Vagina (tissue), 2 donors: ENCODE measurements at regions not wholly inside any gene's neighbourhood (a gene's known extent, or its start where the extent isn't known, plus 50 kb on each side); places are given as distances from the start of the nearest gene placed in this dataset. TPM values are rescaled to one million over a fixed set of nuclear protein-coding genes. Genes with fewer than 3 reads are reported as not detected.

Experiments
- DNase-seq, 2 donors: peaks; one replicate each; pipeline ENCODE4 v3.0.0-alpha.2; 2017; ENCODE audit errors: extremely low spot score in 2 of 2
- H3K27ac ChIP-seq: fragments of 200-600 bp; sonication (generic); one replicate; pipeline ENCODE4 v1.5.1; 2019
- H3K27me3 ChIP-seq: fragments of 200-600 bp; sonication (generic); one replicate; pipeline ENCODE4 v1.5.1; 2019
- H3K36me3 ChIP-seq, 2 donors: fragments of 200-600 bp; sonication (generic); one replicate each; pipeline ENCODE4 v1.5.1; 2017 to 2019
- H3K4me1 ChIP-seq: fragments of 200-600 bp; sonication (generic); one replicate; pipeline ENCODE4 v1.5.1; 2019
- H3K4me3 ChIP-seq, 2 donors: fragments of 200-600 bp; sonication (generic); 1 replicate in 1 of 2; 2 replicates in 1 of 2; pipeline ENCODE4 v1.5.1; 2016 to 2019
- H3K9me3 ChIP-seq: fragments of 200-600 bp; sonication (generic); one replicate; pipeline ENCODE4 v1.5.1; 2019
- CTCF ChIP-seq, 3 experiments: fragments of 450-650 bp in 2 of 3; fragments of 200-600 bp in 1 of 3; sonication (generic) in 1 of 3; IDR thresholded peaks; one replicate each; pipeline ENCODE4 v1.5.1; 2017 to 2019; ENCODE audit warnings: antibody characterized with exemption in 3 of 3, mild to moderate bottlenecking in 2 of 3, moderate library complexity in 2 of 3
- intact Hi-C: fragments of 100-400 bp; cut with DNase I; formaldehyde crosslinking; loops from one replicate; pipeline ENCODE4 v1.15.1; 2023
- small RNA-seq: library from RNA; depleted of rRNA; stranded (forward); fragments of <200 nt; gene quantifications from one replicate; pipeline ENCODE3, GENCODE V24; 2016

DNA sequence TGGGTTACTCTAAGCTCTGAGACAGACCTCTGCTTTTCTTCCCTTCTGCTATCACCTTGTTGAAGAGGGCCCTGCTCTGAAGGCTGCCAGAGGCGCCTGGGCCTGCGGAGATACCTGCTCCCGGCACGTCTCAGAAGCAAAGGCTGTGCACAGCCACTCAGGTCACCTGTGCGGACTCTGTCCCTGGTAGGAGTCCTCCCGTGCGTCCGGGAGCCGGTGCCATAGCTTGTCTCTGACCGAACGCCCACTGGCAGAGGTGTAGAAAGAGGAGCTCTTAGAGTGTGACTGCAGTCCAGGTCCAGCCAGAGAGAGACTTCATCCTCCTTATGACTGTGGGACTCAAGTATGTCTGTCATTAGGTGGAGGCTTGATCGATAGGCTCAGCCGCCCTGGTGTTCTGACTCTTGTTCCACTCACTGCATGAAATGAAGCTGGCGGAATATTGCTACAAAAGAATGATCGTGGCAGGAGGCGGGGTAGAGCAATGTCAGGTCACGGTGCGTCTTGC is 51.0 kb upstream of the UNC93A start:
- Histone ChIP-seq H3K36me3 (no peaks in the 10 kb centered on the region), H3K4me1 (no peaks in the 10 kb centered on the region), H3K9me3 (no peaks in the 10 kb centered on the region), H3K4me3 (no peak overlapping the region), H3K27ac (no peak overlapping the region), H3K27me3 (no peaks in the 10 kb centered on the region)
- DNase-seq, result no peak
- no peak for TF ChIP-seq CTCF (IDR thresholded peaks at IDR 0.05)
- intact Hi-C loops, result no loop called here

Small RNAs in the stretch of these regions (small RNA-seq; reads per million reads assigned to genes)
- gene AL353747.1, result not detected
